Kidney (tissue), 13 donors: ENCODE measurements at regions not wholly inside any gene's neighbourhood (a gene's known extent, or its start where the extent isn't known, plus 50 kb on each side); places are given as distances from the start of the nearest gene placed in this dataset.
"Not testable (repeated sequence)": the region's sequence is repeated elsewhere in the genome, so short reads cannot be mapped to it uniquely, and the experiment has no call there.

Experiments
- DNase-seq, 5 donors: peaks; one replicate each; pipeline ENCODE4 v3.0.0-alpha.2; 2013 to 2020
- FAIRE-seq: peaks from 2 replicates; lab custom pipeline; 2012; peaks lifted over from hg19 to GRCh38; lab: Jason Lieb, UNC
- H3K27ac ChIP-seq, 2 donors: one replicate each; pipeline ENCODE4 v1.7.0; 2013; ENCODE audit warnings: low read depth in 2 of 2, low read length in 2 of 2, inconsistent platforms in 1 of 2
- H3K27me3 ChIP-seq: one replicate; pipeline ENCODE4 v1.7.1; 2013; ENCODE audit warnings: low read length, inconsistent platforms; ENCODE audit not compliant: control insufficient read depth, insufficient read depth
- H3K36me3 ChIP-seq, 3 donors: one replicate each; pipeline versions ENCODE4 v1.7.0 to v1.7.1; 2013; ENCODE audit warnings: low read length in 3 of 3, control low read depth in 1 of 3, inconsistent platforms in 1 of 3; ENCODE audit not compliant: insufficient read depth in 3 of 3, control insufficient read depth in 2 of 3
- H3K4me1 ChIP-seq, 3 donors: one replicate each; pipeline versions ENCODE4 v1.7.0 to v1.7.1; 2013; ENCODE audit warnings: low read length in 3 of 3, inconsistent platforms in 1 of 3, low read depth in 1 of 3; ENCODE audit not compliant: control insufficient read depth in 2 of 3, insufficient read depth in 2 of 3
- H3K4me3 ChIP-seq, 3 donors: one replicate each; pipeline versions ENCODE4 v1.7.0 to v1.8.1; 2013; ENCODE audit warnings: low read length in 3 of 3, control low read depth in 1 of 3, inconsistent platforms in 1 of 3
- H3K9ac ChIP-seq, 3 donors: one replicate each; pipeline versions ENCODE4 v1.7.0 to v1.7.1; 2013; ENCODE audit warnings: low read length in 3 of 3, control low read depth in 1 of 3, inconsistent platforms in 1 of 3
- H3K9me3 ChIP-seq, 3 donors: one replicate each; pipeline versions ENCODE4 v1.7.0 to v1.7.1; 2013; ENCODE audit warnings: low read length in 3 of 3, control low read depth in 1 of 3, inconsistent platforms in 1 of 3; ENCODE audit not compliant: control insufficient read depth in 2 of 3, insufficient read depth in 1 of 3
- CTCF ChIP-seq: IDR thresholded peaks from 3 replicates; pipeline ENCODE4 v1.5.1; 2012; ENCODE audit warnings: mild to moderate bottlenecking, moderate library complexity, borderline replicate concordance; ENCODE audit not compliant: insufficient read depth; ENCODE audit errors: extremely low read depth
- intact Hi-C: fragments of 100-400 bp; cut with DNase I; formaldehyde crosslinking; loops from one replicate; pipeline ENCODE4 v1.11.1; 2022
- donor health status: control.
- donor health status: control.
- donor health status: control.
- donor health status: control.
- donor health status: control.
- donor health status: DM: yes; HTN: yes; CAD: no.
- donor health status: Normal renal cell carcinoma (clear cell type).

GRCh38 chr12:64552510-64552909, 57.8 kb upstream of the RASSF3 start:
- H3K9ac ChIP-seq, FAIRE-seq, H3K27ac ChIP-seq, H3K9me3 ChIP-seq, intact Hi-C loops, H3K4me3 ChIP-seq, H3K4me1 ChIP-seq, H3K27me3 ChIP-seq, H3K36me3 ChIP-seq, DNase-seq: not testable (repeated sequence)

GRCh38 chr12:64553689-64554088, 56.6 kb upstream of the RASSF3 start:
- H3K36me3 ChIP-seq, H3K4me3 ChIP-seq, H3K27ac ChIP-seq, FAIRE-seq, intact Hi-C loops, H3K4me1 ChIP-seq, DNase-seq, H3K9ac ChIP-seq, H3K27me3 ChIP-seq, H3K9me3 ChIP-seq: not testable (repeated sequence)

GRCh38 chr12:64556231-64556630, 54.1 kb upstream of the RASSF3 start:
- TF ChIP-seq CTCF = no peak
- no peak overlapping the region for H3K27ac ChIP-seq
- intact Hi-C loops = no loop called here
- no peaks in the 10 kb centered on the region for H3K27me3 ChIP-seq
- no peaks in the 10 kb centered on the region for H3K9me3 ChIP-seq
- no peaks in the 10 kb centered on the region for H3K4me1 ChIP-seq
- no peak overlapping the region for H3K4me3 ChIP-seq
- DNase-seq (no peak), FAIRE-seq (no peak)
- no peak overlapping the region for H3K9ac ChIP-seq
- no peaks in the 10 kb centered on the region for H3K36me3 ChIP-seq

GRCh38 chr12:64558754-64559153, 51.5 kb upstream of the RASSF3 start:
- no peaks in the 10 kb centered on the region for H3K9me3 ChIP-seq
- H3K9ac ChIP-seq = no peak overlapping the region
- no peaks in the 10 kb centered on the region for H3K4me1 ChIP-seq
- intact Hi-C loops = no loop called here
- FAIRE-seq (no peak), DNase-seq (no peak)
- no peak overlapping the region for H3K4me3 ChIP-seq
- TF ChIP-seq CTCF = no peak
- H3K36me3 ChIP-seq = no peaks in the 10 kb centered on the region
- no peaks in the 10 kb centered on the region for H3K27me3 ChIP-seq
- H3K27ac ChIP-seq = no peak overlapping the region
